Activated T-helper 1 cell treated with anti-CD3 and anti-CD28 coated beads, Interleukin-12 subunit alpha, Interleukin-12 subunit beta, Interleukin-2, Interleukin-4 antibody, amounts not matched to agents 30 ng/mL and 10 ng/mL and 1 ng/mL, durations not matched to agents 14 hours and 24 hours and 36 hours (primary cell): ENCODE measurements at regions not wholly inside any gene's neighbourhood (a gene's known extent, or its start where the extent isn't known, plus 50 kb on each side); places are given as distances from the start of the nearest gene placed in this dataset.

Experiments used
- DNase-seq: peaks from one replicate; pipeline ENCODE4 v3.0.0; 2021; ENCODE audit warnings: low spot score
- H3K27ac Mint-ChIP-seq: one replicate; pipeline ENCODE4 v1.8.0; 2021; ENCODE audit warnings: mild to moderate bottlenecking, mixed read lengths
- H3K27me3 Mint-ChIP-seq: one replicate; pipeline ENCODE4 v1.8.0; 2022; ENCODE audit warnings: mild to moderate bottlenecking, moderate library complexity, mixed read lengths; ENCODE audit not compliant: insufficient read depth
- H3K36me3 Mint-ChIP-seq: one replicate; pipeline ENCODE4 v1.8.0; 2021; ENCODE audit warnings: low read depth, mixed read lengths
- H3K4me1 Mint-ChIP-seq: one replicate; pipeline ENCODE4 v1.8.0; 2021; ENCODE audit warnings: low read depth, mixed read lengths
- H3K4me3 Mint-ChIP-seq: one replicate; pipeline ENCODE4 v1.8.0; 2021; ENCODE audit warnings: mild to moderate bottlenecking, moderate library complexity, mixed read lengths
- H3K9me3 Mint-ChIP-seq: one replicate; pipeline ENCODE4 v1.8.0; 2021; ENCODE audit warnings: mixed read lengths
- intact Hi-C: fragments of 100-400 bp; cut with micrococcal nuclease; formaldehyde crosslinking; loops from one replicate; pipeline ENCODE4 v1.15.1; 2024

DNA sequence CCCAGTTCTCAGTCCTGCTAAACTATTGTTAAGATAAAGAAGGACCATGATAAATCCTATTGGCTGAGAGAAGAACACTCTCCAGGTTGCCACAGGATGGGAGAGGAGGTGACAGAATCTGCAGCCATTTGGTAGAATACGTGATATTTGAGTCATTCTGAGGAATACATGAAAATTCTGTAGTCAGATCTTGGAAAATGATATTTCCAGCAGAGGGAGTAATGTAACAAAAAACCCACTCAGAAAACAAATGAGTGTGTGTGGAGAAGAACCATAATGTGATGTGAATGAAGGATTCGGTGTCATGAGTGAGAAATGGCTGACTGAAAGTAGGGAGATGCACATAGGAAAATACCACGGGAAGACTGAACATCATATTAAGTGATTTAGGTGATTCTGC lies 128.5 kb upstream of the PFKP start:
- no peaks in the 10 kb centered on the region for H3K36me3 Mint-ChIP-seq
- intact Hi-C loops = loop anchor here (1.0 kb wide), 1 partner anchor 104 kb away; no protein-coding TSS in a partner anchor

DNA sequence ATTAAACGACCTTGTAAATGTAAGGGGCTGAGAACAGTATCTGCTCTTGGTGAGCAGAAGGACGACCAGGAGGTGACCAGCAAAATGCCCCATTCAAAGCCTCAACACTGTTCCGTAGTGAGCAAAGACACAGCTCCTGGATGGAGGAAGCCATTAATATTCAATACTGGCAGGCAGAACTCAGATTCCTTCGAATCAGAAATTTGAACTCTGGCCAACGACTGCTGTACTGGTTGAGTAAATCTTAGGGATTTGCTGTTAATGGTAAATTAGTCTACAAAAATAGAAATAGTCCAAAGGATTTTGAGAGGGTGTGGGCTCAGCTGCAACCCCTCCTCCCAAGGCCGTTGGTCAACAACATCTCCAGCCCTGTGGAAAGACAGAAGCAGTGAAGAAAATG lies 130.5 kb upstream of the PFKP start:
- Mint-ChIP-seq H3K4me1 (no peaks in the 10 kb centered on the region), H3K27ac (no peak overlapping the region), H3K27me3 (peaks cover 3% of the 10 kb centered on the region), H3K36me3 (no peaks in the 10 kb centered on the region), H3K4me3 (no peak overlapping the region), H3K9me3 (no peaks in the 10 kb centered on the region)
- no peak for DNase-seq
- intact Hi-C loops = no loop called here

More for the DNA sequence above, 128.5 kb upstream of the PFKP start:
- H3K9me3 Mint-ChIP-seq = no peaks in the 10 kb centered on the region
- no peak for DNase-seq
- H3K4me1 Mint-ChIP-seq = no peaks in the 10 kb centered on the region
- H3K4me3 Mint-ChIP-seq = no peak overlapping the region
- no peak overlapping the region for H3K27ac Mint-ChIP-seq
- H3K27me3 Mint-ChIP-seq = peaks cover 9% of the 10 kb centered on the region

GRCh38 chr10:2935647-2936386 lies 131.5 kb upstream of the PFKP start:
- Mint-ChIP-seq H3K27me3 (peaks cover 3% of the 10 kb centered on the region), H3K4me3 (no peak overlapping the region), H3K36me3 (no peaks in the 10 kb centered on the region), H3K4me1 (no peaks in the 10 kb centered on the region), H3K9me3 (no peaks in the 10 kb centered on the region), H3K27ac (no peak overlapping the region)
- DNase-seq = no peak
- intact Hi-C loops = no loop called here

- H3K4me1 Mint-ChIP-seq = no peaks in the 10 kb centered on the region
- no peak overlapping the region for H3K4me3 Mint-ChIP-seq
- peaks cover 10% of the 10 kb centered on the region for H3K27me3 Mint-ChIP-seq
- no peaks in the 10 kb centered on the region for H3K36me3 Mint-ChIP-seq
- no peak overlapping the region for H3K27ac Mint-ChIP-seq
- DNase-seq = no peak
- intact Hi-C loops = no loop called here
- no peaks in the 10 kb centered on the region for H3K9me3 Mint-ChIP-seq
Observed at GRCh38 chr10:2933924-2934323, 133.4 kb upstream of the PFKP start.

DNA sequence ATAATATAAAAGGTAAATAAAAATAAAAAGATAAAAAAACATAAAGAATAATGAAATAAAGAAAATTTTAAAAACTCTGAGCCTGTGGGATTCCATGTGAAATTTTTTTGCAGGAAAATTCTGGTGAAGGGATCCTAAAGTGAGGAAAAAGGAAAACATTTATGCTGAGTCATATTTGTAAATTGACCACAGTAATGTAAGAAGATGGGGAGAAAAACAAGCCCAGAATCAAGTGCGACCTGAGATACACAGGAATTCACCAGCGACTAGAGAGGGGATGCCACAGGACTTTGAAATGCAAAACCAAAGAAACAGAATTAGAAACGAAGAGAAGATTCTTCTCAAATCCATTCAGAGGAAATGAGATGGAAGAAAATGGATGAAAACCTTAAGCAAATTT lies 133.8 kb upstream of the PFKP start:
- intact Hi-C loops = no loop called here
- Mint-ChIP-seq H3K4me3 (no peak overlapping the region), H3K9me3 (no peaks in the 10 kb centered on the region), H3K27me3 (peaks cover 13% of the 10 kb centered on the region), H3K4me1 (peaks cover under 1% of the 10 kb centered on the region), H3K27ac (no peak overlapping the region), H3K36me3 (no peaks in the 10 kb centered on the region)
- no peak for DNase-seq

- Mint-ChIP-seq H3K36me3 (no peaks in the 10 kb centered on the region), H3K9me3 (no peaks in the 10 kb centered on the region), H3K4me3 (no peak overlapping the region), H3K4me1 (peaks cover 5% of the 10 kb centered on the region), H3K27ac (no peak overlapping the region), H3K27me3 (peaks cover 15% of the 10 kb centered on the region)
- intact Hi-C loops = no loop called here
- DNase-seq = no peak
Observed at GRCh38 chr10:2933071-2933470, 134.3 kb upstream of the PFKP start.

DNA sequence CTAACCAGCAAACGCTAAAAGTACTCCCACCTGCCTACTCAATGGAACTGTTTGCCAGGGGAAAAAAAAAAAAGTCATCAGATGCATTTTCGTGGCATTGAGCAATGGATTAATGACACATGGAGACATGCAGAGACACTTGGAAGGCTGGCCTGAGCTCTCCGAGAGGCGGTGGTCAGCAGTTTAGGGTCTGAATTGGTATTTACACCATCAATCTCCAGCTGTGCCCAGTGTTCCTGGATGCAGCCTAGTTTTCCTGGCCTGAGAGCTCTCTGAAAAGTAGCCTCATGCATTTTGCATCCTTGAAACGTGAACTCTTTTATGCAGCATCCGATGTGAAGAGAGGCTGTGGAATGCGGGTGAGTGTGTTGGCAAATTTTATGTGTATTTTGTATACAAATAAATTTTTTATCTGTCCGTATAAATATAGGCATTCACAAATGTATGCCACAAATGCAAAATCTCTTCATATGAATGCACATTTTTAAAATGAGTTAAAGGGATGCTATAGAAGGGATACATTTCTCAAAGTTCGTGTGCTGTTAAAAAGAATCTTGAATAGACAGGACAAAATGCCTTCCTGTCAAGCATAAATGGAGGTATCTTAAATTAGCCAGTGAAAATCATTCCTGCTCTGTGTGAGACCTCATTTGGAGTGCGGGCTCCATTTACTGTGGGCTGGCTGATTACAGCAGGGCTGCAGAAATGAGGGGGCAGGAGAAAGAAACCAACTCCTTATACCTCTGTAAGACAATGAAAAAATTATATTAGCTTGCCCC lies 137.7 kb upstream of the PFKP start:
- intact Hi-C loops = no loop called here
- H3K4me1 Mint-ChIP-seq = peaks cover 8% of the 10 kb centered on the region
- H3K27me3 Mint-ChIP-seq = peaks cover 15% of the 10 kb centered on the region
- no peaks in the 10 kb centered on the region for H3K9me3 Mint-ChIP-seq
- no peak for DNase-seq
- no peak overlapping the region for H3K27ac Mint-ChIP-seq
- no peaks in the 10 kb centered on the region for H3K36me3 Mint-ChIP-seq
- no peak overlapping the region for H3K4me3 Mint-ChIP-seq

DNA sequence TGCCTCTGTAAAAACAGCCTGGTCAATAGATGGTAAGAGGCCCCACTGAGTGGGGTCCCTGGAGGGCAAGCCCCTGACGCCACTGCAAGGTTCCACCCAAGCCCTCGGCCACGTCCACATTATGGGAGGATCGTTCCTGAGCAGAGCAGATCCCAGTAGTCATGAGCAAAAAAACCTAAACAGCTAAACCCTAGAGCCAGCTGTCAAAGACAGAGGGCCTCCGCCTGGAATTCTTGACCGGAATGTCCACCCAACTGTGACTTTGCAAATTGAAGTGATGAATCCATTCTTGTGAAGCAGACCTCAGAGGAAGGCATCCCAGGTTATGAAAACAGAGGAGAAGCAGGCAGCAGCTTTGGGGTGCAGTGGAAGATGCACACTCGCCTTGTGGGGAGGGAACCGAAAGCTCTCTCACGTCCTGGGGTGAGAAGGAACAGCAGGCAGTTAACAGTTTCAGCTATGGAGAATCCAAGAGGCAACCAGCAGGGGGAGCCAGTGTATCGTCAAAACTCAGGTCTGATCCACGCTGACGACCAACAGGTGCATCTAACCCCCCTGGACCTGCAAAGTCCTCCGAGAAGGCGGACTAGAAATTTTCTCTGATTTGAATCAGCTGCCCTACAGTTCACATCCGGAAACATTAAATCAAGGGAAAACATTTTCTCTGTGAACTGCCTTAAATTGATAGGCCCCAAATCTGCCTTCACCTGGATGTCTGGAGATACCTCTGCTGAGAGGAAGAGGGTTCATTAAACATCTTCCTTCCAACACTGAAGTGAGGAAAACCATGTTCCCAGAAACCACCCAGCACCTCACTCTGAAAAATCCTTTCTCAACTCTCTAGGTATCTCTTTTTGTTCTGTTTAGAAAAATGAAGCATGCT lies 139.1 kb upstream of the PFKP start:
- peaks cover 8% of the 10 kb centered on the region for H3K4me1 Mint-ChIP-seq
- no peaks in the 10 kb centered on the region for H3K9me3 Mint-ChIP-seq
- intact Hi-C loops = loop anchor here (1.0 kb wide), 3 partner anchors 20 to 115 kb away; no protein-coding TSS in a partner anchor
- DNase-seq = peak; percentile 46
- H3K27ac Mint-ChIP-seq = peak overlapping the region; percentile 37
- no peaks in the 10 kb centered on the region for H3K36me3 Mint-ChIP-seq
- H3K27me3 Mint-ChIP-seq = peaks cover 15% of the 10 kb centered on the region
- H3K4me3 Mint-ChIP-seq = no peak overlapping the region

GRCh38 chr10:2926918-2927660 lies 140.3 kb upstream of the PFKP start:
- intact Hi-C loops = no loop called here
- Mint-ChIP-seq H3K4me1 (peaks cover 8% of the 10 kb centered on the region), H3K36me3 (no peaks in the 10 kb centered on the region), H3K9me3 (no peaks in the 10 kb centered on the region), H3K27ac (no peak overlapping the region), H3K4me3 (no peak overlapping the region), H3K27me3 (peaks cover 13% of the 10 kb centered on the region)
- DNase-seq = no peak

- Mint-ChIP-seq H3K27me3 (peaks cover 15% of the 10 kb centered on the region), H3K36me3 (no peaks in the 10 kb centered on the region), H3K27ac (no peak overlapping the region), H3K4me1 (peaks cover 8% of the 10 kb centered on the region), H3K4me3 (no peak overlapping the region), H3K9me3 (no peaks in the 10 kb centered on the region)
- intact Hi-C loops = no loop called here
- DNase-seq = no peak
Observed at GRCh38 chr10:2925631-2926030, 141.7 kb upstream of the PFKP start.

- Mint-ChIP-seq H3K36me3 (no peaks in the 10 kb centered on the region), H3K4me1 (peaks cover 8% of the 10 kb centered on the region), H3K9me3 (no peaks in the 10 kb centered on the region), H3K4me3 (no peak overlapping the region), H3K27ac (no peak overlapping the region), H3K27me3 (peaks cover 19% of the 10 kb centered on the region)
- no peak for DNase-seq
- intact Hi-C loops = no loop called here
Observed at GRCh38 chr10:2924431-2924830, 142.9 kb upstream of the PFKP start.

DNA sequence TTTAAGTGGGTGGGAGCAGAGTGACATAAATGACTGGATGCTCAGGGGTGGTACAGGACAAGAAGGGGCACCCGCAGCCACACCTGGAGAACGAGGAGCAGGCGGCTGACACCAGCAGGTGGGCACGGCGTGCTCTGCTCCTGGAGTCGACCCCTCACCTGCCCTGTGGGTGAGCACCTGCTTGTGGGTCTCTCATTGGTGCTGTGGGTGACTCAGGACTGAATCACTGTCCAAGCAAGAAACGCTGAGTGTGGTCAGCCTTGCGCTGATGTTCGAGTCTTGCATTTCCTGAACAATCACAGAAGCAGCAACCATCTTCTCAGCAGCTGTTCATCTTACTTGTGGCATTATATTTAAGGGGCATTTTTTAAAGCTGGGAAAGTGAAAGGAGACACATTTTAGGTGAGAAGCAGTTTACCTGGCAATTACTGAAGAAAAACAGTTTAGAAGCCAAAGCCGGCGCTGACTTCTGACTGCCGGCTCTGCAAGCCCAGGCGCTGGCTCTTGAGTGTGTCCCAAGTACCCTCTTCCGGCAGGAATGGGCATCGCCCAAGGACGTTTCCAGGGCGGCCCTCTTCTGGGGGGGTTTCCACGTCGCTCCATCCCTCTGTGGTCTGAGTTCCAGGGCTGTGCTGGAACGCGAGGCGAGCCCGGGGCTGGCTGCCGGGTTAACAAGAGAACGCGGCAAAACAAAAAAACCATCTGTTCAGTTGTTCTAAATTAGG lies 145.2 kb upstream of the PFKP start:
- no peak overlapping the region for H3K27ac Mint-ChIP-seq

More for the DNA sequence above, 145.2 kb upstream of the PFKP start:
- H3K36me3 Mint-ChIP-seq = no peaks in the 10 kb centered on the region
- no peaks in the 10 kb centered on the region for H3K9me3 Mint-ChIP-seq
- intact Hi-C loops = no loop called here
- no peaks in the 10 kb centered on the region for H3K4me1 Mint-ChIP-seq
- no peak overlapping the region for H3K4me3 Mint-ChIP-seq
- no peak for DNase-seq
- H3K27me3 Mint-ChIP-seq = peaks cover 14% of the 10 kb centered on the region
